SU-DHL-6 (cell line): ENCODE measurements at regions not wholly inside any gene's neighbourhood (a gene's known extent, or its start where the extent isn't known, plus 50 kb on each side); places are given as distances from the start of the nearest gene placed in this dataset.

Experiments
- H2AFZ ChIP-seq: fragments of 200-600 bp; sonication (generic); 2 replicates; pipeline ENCODE4 v1.6.1; 2014; ENCODE audit warnings: low read depth, mild to moderate bottlenecking, moderate library complexity, mixed read lengths, antibody characterized with exemption, low read length; ENCODE audit not compliant: severe bottlenecking
- H3F3A ChIP-seq: fragments of 200-600 bp; shearing (Covaris generic); 2 replicates; pipeline ENCODE4 v1.6.0; 2016; ENCODE audit warnings: antibody characterized with exemption, mild to moderate bottlenecking; ENCODE audit not compliant: insufficient read depth
- H3K27ac ChIP-seq: fragments of 200-600 bp; sonication (generic); 2 replicates; pipeline ENCODE4 v1.5.1; 2016; ENCODE audit warnings: low read depth, mild to moderate bottlenecking, low read length, moderate library complexity, mixed read lengths
- H3K27me3 ChIP-seq: fragments of 200-600 bp; sonication (generic), shearing (Covaris generic); 2 replicates; pipeline ENCODE4 v1.6.0; 2014; ENCODE audit warnings: mild to moderate bottlenecking, low read length
- H3K36me3 ChIP-seq: fragments of 200-600 bp; sonication (generic); 2 replicates; pipeline ENCODE4 v1.6.1; 2014; ENCODE audit warnings: mild to moderate bottlenecking, low read length, mixed read lengths
- H3K4me2 ChIP-seq: fragments of 300-600, 200-600 bp; shearing (Covaris generic), sonication (generic); 2 replicates; pipeline ENCODE4 v1.6.0; 2014; ENCODE audit warnings: low read length, low read depth, mild to moderate bottlenecking; ENCODE audit not compliant: poor library complexity, severe bottlenecking
- H3K4me3 ChIP-seq: fragments of 200-600 bp; sonication (generic); 2 replicates; pipeline ENCODE4 v1.5.1; 2014; ENCODE audit warnings: antibody characterized with exemption, low read length, mild to moderate bottlenecking, mixed read lengths; ENCODE audit not compliant: insufficient read depth, poor library complexity, severe bottlenecking
- H3K79me2 ChIP-seq: fragments of 200-600 bp; sonication (generic); 2 replicates; pipeline ENCODE4 v1.6.1; 2014; ENCODE audit warnings: mild to moderate bottlenecking, low read length, moderate library complexity; ENCODE audit not compliant: insufficient read depth
- H3K9ac ChIP-seq: fragments of 200-600 bp; sonication (generic); 2 replicates; pipeline ENCODE4 v1.7.0; 2014; ENCODE audit warnings: mild to moderate bottlenecking, low read length
- H3K9me2 ChIP-seq: fragments of 200-600 bp; sonication (generic); replicated peaks from 2 replicates; pipeline ENCODE4 v1.6.1; 2014; ENCODE audit warnings: low read length; ENCODE audit not compliant: insufficient read depth
- H3K9me3 ChIP-seq: fragments of 200-600 bp; sonication (generic); 2 replicates; pipeline ENCODE4 v1.6.1; 2014; ENCODE audit warnings: low read length, mixed read lengths; ENCODE audit not compliant: insufficient read depth
- H4K20me1 ChIP-seq: fragments of 200-600 bp; sonication (generic); 2 replicates; pipeline ENCODE4 v1.6.1; 2014; ENCODE audit warnings: low read depth, mild to moderate bottlenecking, antibody characterized with exemption, low read length, moderate library complexity, mixed read lengths
- CTCF ChIP-seq: fragments of 200-600 bp; sonication (generic); IDR thresholded peaks from one replicate; pipeline ENCODE4 v1.5.1; 2017; ENCODE audit warnings: antibody characterized with exemption, mild to moderate bottlenecking, low read length, moderate library complexity; ENCODE audit not compliant: insufficient read depth, poor library complexity, severe bottlenecking
- EZH2phosphoT487 ChIP-seq: fragments of 200-600 bp; sonication (generic), shearing (Covaris generic); conservative IDR thresholded peaks from 2 replicates; pipeline ENCODE4 v1.6.1; 2018; ENCODE audit warnings: mild to moderate bottlenecking, antibody characterized with exemption, low read length, moderate library complexity, mixed read lengths

GRCh38 chr1:245087723-245088122 lies 67.1 kb upstream of the KIF26B start:
- Histone ChIP-seq H3K9me3 (no peaks in the 10 kb centered on the region), H3K4me3 (no peak overlapping the region), H3K27me3 (no peaks in the 10 kb centered on the region), H3K4me2 (no peak overlapping the region), H2AFZ (no peak overlapping the region), H3F3A (no peaks in the 10 kb centered on the region), H3K27ac (no peak overlapping the region), H3K79me2 (no peaks in the 10 kb centered on the region), H3K9ac (no peak overlapping the region), H3K36me3 (no peaks in the 10 kb centered on the region), H4K20me1 (no peaks in the 10 kb centered on the region), H3K9me2 (no peaks in the 10 kb centered on the region)
- TF ChIP-seq EZH2phosphoT487 (no peak), CTCF (no peak)

DNA sequence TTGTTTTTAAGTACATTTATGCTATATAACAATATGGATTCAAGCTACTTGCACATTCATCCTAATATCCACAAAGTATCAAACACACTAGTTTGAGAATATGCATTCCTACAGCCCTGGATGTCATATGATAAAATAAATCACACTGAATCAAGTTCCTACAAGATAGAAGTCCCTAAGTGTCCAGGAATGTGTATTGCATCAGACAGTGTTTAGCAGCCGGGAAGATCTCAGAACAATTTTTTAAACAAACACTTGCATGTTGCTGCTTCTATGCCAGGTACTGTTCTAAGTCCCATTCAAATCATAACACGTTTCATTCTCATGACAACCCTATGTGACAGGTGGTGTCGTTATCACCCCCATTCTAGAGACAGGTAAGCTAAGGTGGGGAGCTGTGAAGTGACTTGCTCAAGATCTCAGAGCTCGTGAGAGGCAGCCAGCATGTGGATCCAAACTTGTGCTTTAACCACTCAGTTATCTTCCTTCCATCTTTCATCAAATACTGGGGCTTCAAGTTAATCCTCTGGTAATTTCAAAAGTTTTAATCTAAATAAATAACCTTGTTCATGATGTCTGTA lies 68.3 kb upstream of the KIF26B start:
- Histone ChIP-seq H3K9me3 (no peaks in the 10 kb centered on the region), H4K20me1 (no peaks in the 10 kb centered on the region), H3K27ac (no peak overlapping the region), H3K79me2 (no peaks in the 10 kb centered on the region), H2AFZ (no peak overlapping the region), H3K4me2 (no peak overlapping the region), H3K9ac (no peak overlapping the region), H3K4me3 (no peak overlapping the region), H3K9me2 (no peaks in the 10 kb centered on the region), H3F3A (no peaks in the 10 kb centered on the region), H3K36me3 (no peaks in the 10 kb centered on the region), H3K27me3 (no peaks in the 10 kb centered on the region)
- no peak for TF ChIP-seq CTCF
- TF ChIP-seq EZH2phosphoT487, result no peak

DNA sequence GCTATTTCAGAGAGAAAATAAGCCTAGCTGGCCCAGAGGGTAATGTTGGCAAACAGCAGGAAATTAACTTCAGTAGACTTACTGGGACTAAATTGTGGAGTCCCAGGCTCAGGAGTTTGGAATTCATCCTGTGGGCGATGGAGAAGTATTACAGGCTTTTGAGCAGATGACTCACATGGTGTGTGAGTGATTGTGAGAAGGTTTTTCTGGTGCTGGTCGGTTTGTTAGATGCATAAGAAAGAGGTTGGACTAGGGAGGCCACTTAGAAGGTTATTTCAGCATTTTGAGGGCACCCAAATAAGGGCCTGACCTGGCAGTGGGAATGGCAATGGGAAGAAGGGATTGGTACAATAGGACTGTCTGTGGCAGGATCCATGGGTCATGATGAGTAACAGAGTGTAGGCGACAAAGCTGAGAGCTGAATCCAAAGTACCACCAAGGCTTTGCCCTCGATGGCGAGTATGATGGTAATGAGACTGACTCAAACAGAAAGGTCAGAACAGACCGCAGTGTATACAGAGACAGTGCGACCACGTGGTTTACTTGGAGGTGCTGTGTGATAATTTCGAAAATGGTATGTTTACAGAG lies 69.2 kb upstream of the KIF26B start:
- Histone ChIP-seq H3K4me2 (no peak overlapping the region), H2AFZ (no peak overlapping the region), H3K9me2 (no peaks in the 10 kb centered on the region), H3F3A (no peaks in the 10 kb centered on the region), H3K4me3 (no peak overlapping the region), H4K20me1 (no peaks in the 10 kb centered on the region), H3K9ac (no peak overlapping the region), H3K9me3 (no peaks in the 10 kb centered on the region), H3K27ac (no peak overlapping the region), H3K79me2 (no peaks in the 10 kb centered on the region), H3K36me3 (no peaks in the 10 kb centered on the region), H3K27me3 (no peaks in the 10 kb centered on the region)
- TF ChIP-seq CTCF (no peak), EZH2phosphoT487 (no peak)
